GM19372 (cell line): ENCODE measurements at regions not wholly inside any gene's neighbourhood (a gene's known extent, or its start where the extent isn't known, plus 50 kb on each side); places are given as distances from the start of the nearest gene placed in this dataset.
"Not testable (repeated sequence)": the region's sequence is repeated elsewhere in the genome, so short reads cannot be mapped to it uniquely, and the experiment has no call there.

Experiments
- ATAC-seq: cut with Tn5 transposase; IDR thresholded peaks from one replicate; pipeline ENCODE4 v1.9.1; 2021; ENCODE audit warnings: mild to moderate bottlenecking, low read depth, moderate library complexity; ENCODE audit not compliant: unreplicated experiment

- no peak for ATAC-seq
These were observed 183.4 kb downstream of the NFKBIZ start for GRCh38 chr3:102032491-102033383.

GRCh38 chr3:102034639-102035451, 185.5 kb downstream of the NFKBIZ start:
- ATAC-seq, result no peak

GRCh38 chr3:102036017-102036416, 186.7 kb downstream of the NFKBIZ start:
- peak; percentile 46 for ATAC-seq

- no peak for ATAC-seq
These were observed 187.2 kb downstream of the NFKBIZ start for GRCh38 chr3:102036472-102036871.

GRCh38 chr3:102037209-102037608, 187.9 kb downstream of the NFKBIZ start:
- ATAC-seq, result no peak

- ATAC-seq, result no peak
These were observed 188.5 kb downstream of the NFKBIZ start for GRCh38 chr3:102037791-102038190.

- ATAC-seq, result peak; percentile 79
These were observed 189.3 kb downstream of the NFKBIZ start for GRCh38 chr3:102038477-102039142.

GRCh38 chr3:102040144-102040543, 190.8 kb downstream of the NFKBIZ start:
- ATAC-seq, result not testable (repeated sequence)

- ATAC-seq, result no peak
These were observed 204.2 kb downstream of the NFKBIZ start for GRCh38 chr3:102053375-102053989.

- no peak for ATAC-seq
These were observed 205.3 kb downstream of the NFKBIZ start for GRCh38 chr3:102054543-102055080.

- peak; percentile 84 for ATAC-seq
These were observed 208.6 kb downstream of the NFKBIZ start for GRCh38 chr3:102057781-102058421.

- peak; percentile 66 for ATAC-seq
These were observed 210.0 kb downstream of the NFKBIZ start for GRCh38 chr3:102059145-102059943.

- ATAC-seq, result no peak
These were observed 211.5 kb downstream of the NFKBIZ start for GRCh38 chr3:102060814-102061213.

- no peak for ATAC-seq
These were observed 214.3 kb downstream of the NFKBIZ start for GRCh38 chr3:102063572-102063971.

GRCh38 chr3:102066470-102066869, 217.2 kb downstream of the NFKBIZ start:
- no peak for ATAC-seq

- ATAC-seq, result no peak
These were observed 219.0 kb downstream of the NFKBIZ start for GRCh38 chr3:102068327-102068726.

- ATAC-seq, result no peak
These were observed 219.4 kb downstream of the NFKBIZ start for GRCh38 chr3:102068736-102069135.

- ATAC-seq, result no peak
These were observed 219.9 kb downstream of the NFKBIZ start for GRCh38 chr3:102069211-102069662.

GRCh38 chr3:102074946-102075345, 225.6 kb downstream of the NFKBIZ start:
- ATAC-seq, result no peak
